Neural progenitor cell (in vitro differentiated cells): ENCODE measurements at regions not wholly inside any gene's neighbourhood (a gene's known extent, or its start where the extent isn't known, plus 50 kb on each side); places are given as distances from the start of the nearest gene placed in this dataset.

Experiments used
- DNase-seq: peaks from one replicate; pipeline ENCODE4 v3.0.0-alpha.2; 2016; ENCODE audit warnings: low spot score
- H2AFZ ChIP-seq: fragments of 200-600 bp; sonication (generic); replicated peaks from 2 replicates; pipeline ENCODE4 v1.6.1; 2016; ENCODE audit warnings: antibody characterized with exemption
- H3F3A ChIP-seq: fragments of 200-600 bp; sonication (generic); 2 replicates; pipeline ENCODE4 v1.6.1; 2016; ENCODE audit warnings: antibody characterized with exemption, low read depth
- H3K27ac ChIP-seq: fragments of 200-600 bp; sonication (generic); 2 replicates; pipeline ENCODE4 v1.5.1; 2016; ENCODE audit warnings: mild to moderate bottlenecking
- H3K27me3 ChIP-seq: fragments of 200-600 bp; sonication (generic); 2 replicates; pipeline ENCODE4 v1.6.1; 2016; ENCODE audit warnings: mild to moderate bottlenecking, moderate library complexity
- H3K36me3 ChIP-seq: fragments of 200-600 bp; sonication (generic); 2 replicates; pipeline ENCODE4 v1.5.1; 2016
- H3K4me1 ChIP-seq: fragments of 200-600 bp; sonication (generic); 2 replicates; pipeline ENCODE4 v1.6.1; 2016; ENCODE audit warnings: mixed run types
- H3K4me2 ChIP-seq: fragments of 200-600 bp; sonication (generic); 2 replicates; pipeline ENCODE4 v1.6.1; 2016
- H3K4me3 ChIP-seq: fragments of 200-600 bp; sonication (generic); 2 replicates; pipeline ENCODE4 v1.5.1; 2016
- H3K79me2 ChIP-seq: fragments of 200-600 bp; sonication (generic); 2 replicates; pipeline ENCODE4 v1.6.1; 2016; ENCODE audit warnings: low read depth
- H3K9ac ChIP-seq: fragments of 200-600 bp; sonication (generic); 2 replicates; pipeline ENCODE4 v1.6.1; 2016
- H3K9me3 ChIP-seq: fragments of 200-600 bp; sonication (generic); 2 replicates; pipeline ENCODE4 v1.5.1; 2016; ENCODE audit warnings: low read depth
- H4K20me1 ChIP-seq: fragments of 200-600 bp; sonication (generic); 2 replicates; pipeline ENCODE4 v1.6.1; 2016; ENCODE audit warnings: low read depth
- H3K27ac Mint-ChIP-seq: 3 replicates; pipeline ENCODE4 v1.8.0; 2021; ENCODE audit warnings: mixed read lengths
- H3K27me3 Mint-ChIP-seq: 2 replicates; pipeline ENCODE4 v1.8.0; 2022; ENCODE audit warnings: low read depth, mild to moderate bottlenecking, inconsistent platforms, moderate library complexity, mixed read lengths; ENCODE audit not compliant: insufficient read depth
- H3K36me3 Mint-ChIP-seq: 3 replicates; pipeline ENCODE4 v1.8.0; 2021; ENCODE audit warnings: mixed read lengths
- H3K4me1 Mint-ChIP-seq: 3 replicates; pipeline ENCODE4 v1.8.0; 2021; ENCODE audit warnings: mixed read lengths
- H3K4me3 Mint-ChIP-seq: 3 replicates; pipeline ENCODE4 v1.8.0; 2021; ENCODE audit warnings: mild to moderate bottlenecking, moderate library complexity, mixed read lengths
- H3K9me3 Mint-ChIP-seq: 3 replicates; pipeline ENCODE4 v1.8.0; 2020; ENCODE audit warnings: mixed read lengths
- CTCF ChIP-seq: fragments of 200-600 bp; sonication (generic); IDR thresholded peaks from 2 replicates; pipeline ENCODE4 v1.5.1; 2017; ENCODE audit warnings: antibody characterized with exemption, mild to moderate bottlenecking
- EZH2 ChIP-seq: fragments of 200-600 bp; sonication (generic); IDR thresholded peaks from 2 replicates; pipeline ENCODE4 v1.6.1; 2017; ENCODE audit warnings: antibody characterized with exemption, mild to moderate bottlenecking, moderate library complexity
- EZH2phosphoT487 ChIP-seq: fragments of 200-600 bp; sonication (generic); IDR thresholded peaks from 2 replicates; pipeline ENCODE4 v1.6.1; 2017; ENCODE audit warnings: antibody characterized with exemption

- Mint-ChIP-seq H3K9me3 (peaks cover 25% of the 10 kb centered on the region), H3K36me3 (peaks cover 7% of the 10 kb centered on the region), H3K4me1 (peaks cover 37% of the 10 kb centered on the region), H3K27ac (no peak overlapping the region), H3K4me3 (no peak overlapping the region), H3K27me3 (peaks cover 4% of the 10 kb centered on the region)
- Histone ChIP-seq H2AFZ (no peak overlapping the region), H3K4me3 (no peak overlapping the region), H3K27me3 (no peaks in the 10 kb centered on the region), H3F3A (no peaks in the 10 kb centered on the region), H3K79me2 (no peaks in the 10 kb centered on the region), H3K9ac (no peak overlapping the region), H3K4me1 (peaks cover 11% of the 10 kb centered on the region), H3K36me3 (no peaks in the 10 kb centered on the region), H3K27ac (no peak overlapping the region), H3K4me2 (no peak overlapping the region), H4K20me1 (no peaks in the 10 kb centered on the region), H3K9me3 (no peaks in the 10 kb centered on the region)
- DNase-seq: no peak
- no peak for TF ChIP-seq EZH2
- no peak for TF ChIP-seq CTCF
- TF ChIP-seq EZH2phosphoT487: no peak
Observed at GRCh38 chr6:80541181-80541580, 434.7 kb downstream of the BCKDHB start.

- Histone ChIP-seq H3K27ac (no peak overlapping the region), H3K9ac (no peak overlapping the region), H3K4me2 (no peak overlapping the region), H3K4me1 (peaks cover 11% of the 10 kb centered on the region), H3K9me3 (no peaks in the 10 kb centered on the region), H3K36me3 (no peaks in the 10 kb centered on the region), H3F3A (no peaks in the 10 kb centered on the region), H4K20me1 (no peaks in the 10 kb centered on the region), H3K79me2 (no peaks in the 10 kb centered on the region), H2AFZ (no peak overlapping the region), H3K4me3 (no peak overlapping the region), H3K27me3 (no peaks in the 10 kb centered on the region)
- no peak overlapping the region for H3K27ac Mint-ChIP-seq
- peaks cover 33% of the 10 kb centered on the region for H3K4me1 Mint-ChIP-seq
- TF ChIP-seq CTCF (no peak), EZH2 (no peak), EZH2phosphoT487 (no peak)
- no peak overlapping the region for H3K4me3 Mint-ChIP-seq
- H3K27me3 Mint-ChIP-seq: peaks cover 4% of the 10 kb centered on the region
- no peak for DNase-seq
- H3K9me3 Mint-ChIP-seq: peaks cover 27% of the 10 kb centered on the region
- peaks cover 7% of the 10 kb centered on the region for H3K36me3 Mint-ChIP-seq
Observed at GRCh38 chr6:80540700-80541099, 434.2 kb downstream of the BCKDHB start.

- Histone ChIP-seq H2AFZ (peak overlapping the region; percentile 53), H4K20me1 (no peaks in the 10 kb centered on the region), H3K4me1 (peaks cover 11% of the 10 kb centered on the region), H3K27ac (no peak overlapping the region), H3K36me3 (no peaks in the 10 kb centered on the region), H3F3A (no peaks in the 10 kb centered on the region), H3K4me3 (no peak overlapping the region), H3K4me2 (no peak overlapping the region), H3K79me2 (no peaks in the 10 kb centered on the region), H3K9me3 (no peaks in the 10 kb centered on the region), H3K27me3 (no peaks in the 10 kb centered on the region), H3K9ac (no peak overlapping the region)
- H3K27ac Mint-ChIP-seq: no peak overlapping the region
- peaks cover 28% of the 10 kb centered on the region for H3K9me3 Mint-ChIP-seq
- DNase-seq: no peak
- peaks cover 14% of the 10 kb centered on the region for H3K4me1 Mint-ChIP-seq
- H3K4me3 Mint-ChIP-seq: no peak overlapping the region
- no peak for TF ChIP-seq CTCF
- no peak for TF ChIP-seq EZH2phosphoT487
- TF ChIP-seq EZH2: no peak
- H3K36me3 Mint-ChIP-seq: peaks cover 7% of the 10 kb centered on the region
- H3K27me3 Mint-ChIP-seq: peaks cover 4% of the 10 kb centered on the region
Observed at GRCh38 chr6:80537118-80537972, 430.9 kb downstream of the BCKDHB start.
